ENCODE measurements at regions not wholly inside any gene's neighbourhood (a gene's known extent, or its start where the extent isn't known, plus 50 kb on each side); places are given as distances from the start of the nearest gene placed in this dataset.

DNA sequence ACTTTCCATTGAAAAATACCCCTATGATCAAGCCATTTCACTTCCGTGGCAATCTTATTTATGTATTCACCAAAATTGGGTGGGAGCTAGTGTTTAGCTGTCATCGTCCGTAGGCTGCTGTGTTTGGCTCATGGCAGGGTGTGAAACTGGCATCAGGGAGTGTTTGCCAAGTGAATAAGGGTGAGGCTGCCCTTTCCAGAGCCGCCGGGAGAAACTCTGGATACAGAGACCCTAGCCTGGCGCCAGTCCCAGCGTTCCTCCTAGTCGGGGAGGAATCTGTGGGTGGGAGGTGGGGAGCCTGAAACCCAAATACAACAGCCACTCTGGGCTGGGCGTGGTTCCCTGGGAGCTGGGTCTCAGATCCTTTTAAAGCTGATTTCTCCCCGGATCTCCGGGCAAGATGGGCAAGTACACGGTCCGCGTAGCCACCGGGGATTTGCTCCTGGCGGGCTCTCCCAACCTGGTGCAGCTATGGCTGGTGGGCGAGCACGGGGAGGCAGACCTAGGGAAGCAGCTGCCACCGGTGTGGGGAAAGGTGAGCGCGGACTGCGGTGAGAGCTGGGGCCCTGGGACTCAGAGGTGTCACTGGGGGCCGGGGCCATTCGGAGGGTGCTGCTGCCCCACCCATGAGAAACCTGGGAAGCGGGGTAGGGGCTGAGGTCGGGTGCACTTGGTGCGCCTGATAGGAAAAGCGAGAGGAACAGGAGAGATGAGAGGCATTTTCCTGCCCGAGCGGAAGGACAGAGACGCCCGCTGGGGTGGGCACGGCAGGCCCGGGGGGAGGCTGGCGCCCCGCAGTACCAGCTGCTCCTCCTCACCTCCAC is 62.1 kb upstream of the TEKT1 start:
- TF ChIP-seq, protein P1, sequence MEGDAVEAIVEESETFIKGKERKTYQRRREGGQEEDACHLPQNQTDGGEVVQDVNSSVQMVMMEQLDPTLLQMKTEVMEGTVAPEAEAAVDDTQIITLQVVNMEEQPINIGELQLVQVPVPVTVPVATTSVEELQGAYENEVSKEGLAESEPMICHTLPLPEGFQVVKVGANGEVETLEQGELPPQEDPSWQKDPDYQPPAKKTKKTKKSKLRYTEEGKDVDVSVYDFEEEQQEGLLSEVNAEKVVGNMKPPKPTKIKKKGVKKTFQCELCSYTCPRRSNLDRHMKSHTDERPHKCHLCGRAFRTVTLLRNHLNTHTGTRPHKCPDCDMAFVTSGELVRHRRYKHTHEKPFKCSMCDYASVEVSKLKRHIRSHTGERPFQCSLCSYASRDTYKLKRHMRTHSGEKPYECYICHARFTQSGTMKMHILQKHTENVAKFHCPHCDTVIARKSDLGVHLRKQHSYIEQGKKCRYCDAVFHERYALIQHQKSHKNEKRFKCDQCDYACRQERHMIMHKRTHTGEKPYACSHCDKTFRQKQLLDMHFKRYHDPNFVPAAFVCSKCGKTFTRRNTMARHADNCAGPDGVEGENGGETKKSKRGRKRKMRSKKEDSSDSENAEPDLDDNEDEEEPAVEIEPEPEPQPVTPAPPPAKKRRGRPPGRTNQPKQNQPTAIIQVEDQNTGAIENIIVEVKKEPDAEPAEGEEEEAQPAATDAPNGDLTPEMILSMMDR (IDR thresholded peaks at IDR 0.05; ENCODE audit: low read depth, low read length) = no peak
- no peak for TF ChIP-seq EZH2phosphoT487 (IDR thresholded peaks at IDR 0.05; ENCODE audit: low read depth)

All from OCI-LY3 (cell line).